NB4 (cell line): ENCODE measurements at regions not wholly inside any gene's neighbourhood (a gene's known extent, or its start where the extent isn't known, plus 50 kb on each side); places are given as distances from the start of the nearest gene placed in this dataset.

Experiments used
- POLR2A ChIP-seq: IDR thresholded peaks from 2 replicates; pipeline ENCODE4 v1.6.1; 2011; ENCODE audit warnings: mild to moderate bottlenecking; ENCODE audit not compliant: insufficient read length; ENCODE audit errors: extremely low read depth
- TF ChIP-seq, protein P1 (sequence below): IDR thresholded peaks from one replicate; pipeline ENCODE4 v1.5.1; 2012; ENCODE audit warnings: low read depth, low read length

DNA sequence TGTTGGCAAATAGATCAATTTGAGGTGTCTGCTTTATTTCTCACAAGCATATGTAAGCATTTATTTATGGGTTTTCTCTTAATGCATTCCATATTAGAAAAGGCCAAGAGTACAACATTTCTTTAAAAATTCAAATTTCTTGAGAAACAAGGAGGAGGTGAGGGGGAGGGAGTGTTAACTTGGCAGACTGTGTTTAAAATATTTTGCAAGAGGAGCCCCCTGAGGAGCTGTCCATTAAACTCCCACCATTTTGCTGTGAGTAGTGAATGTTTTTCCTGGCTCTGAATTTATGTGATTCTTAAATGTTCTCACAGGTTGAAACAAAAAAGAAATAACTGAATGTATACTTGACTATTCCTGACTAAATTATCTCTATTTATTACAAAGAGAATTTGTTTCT is 363.8 kb downstream of the PTPRC start:
- no peak for TF ChIP-seq POLR2A
- TF ChIP-seq, protein P1, sequence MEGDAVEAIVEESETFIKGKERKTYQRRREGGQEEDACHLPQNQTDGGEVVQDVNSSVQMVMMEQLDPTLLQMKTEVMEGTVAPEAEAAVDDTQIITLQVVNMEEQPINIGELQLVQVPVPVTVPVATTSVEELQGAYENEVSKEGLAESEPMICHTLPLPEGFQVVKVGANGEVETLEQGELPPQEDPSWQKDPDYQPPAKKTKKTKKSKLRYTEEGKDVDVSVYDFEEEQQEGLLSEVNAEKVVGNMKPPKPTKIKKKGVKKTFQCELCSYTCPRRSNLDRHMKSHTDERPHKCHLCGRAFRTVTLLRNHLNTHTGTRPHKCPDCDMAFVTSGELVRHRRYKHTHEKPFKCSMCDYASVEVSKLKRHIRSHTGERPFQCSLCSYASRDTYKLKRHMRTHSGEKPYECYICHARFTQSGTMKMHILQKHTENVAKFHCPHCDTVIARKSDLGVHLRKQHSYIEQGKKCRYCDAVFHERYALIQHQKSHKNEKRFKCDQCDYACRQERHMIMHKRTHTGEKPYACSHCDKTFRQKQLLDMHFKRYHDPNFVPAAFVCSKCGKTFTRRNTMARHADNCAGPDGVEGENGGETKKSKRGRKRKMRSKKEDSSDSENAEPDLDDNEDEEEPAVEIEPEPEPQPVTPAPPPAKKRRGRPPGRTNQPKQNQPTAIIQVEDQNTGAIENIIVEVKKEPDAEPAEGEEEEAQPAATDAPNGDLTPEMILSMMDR, result no peak
